ENCODE measurements at regions not wholly inside any gene's neighbourhood (a gene's known extent, or its start where the extent isn't known, plus 50 kb on each side); places are given as distances from the start of the nearest gene placed in this dataset.

- Histone ChIP-seq H3K27ac (no peak overlapping the region), H3K4me3 (no peak overlapping the region)
- DNase-seq (ENCODE audit: low spot score) = no peak
- no peak for TF ChIP-seq CTCF (IDR thresholded peaks at IDR 0.05)
Measured at GRCh38 chr4:123844374-123844773, 447.8 kb downstream of the SPRY1 start.

- DNase-seq (ENCODE audit: low spot score) = no peak
- no peak for TF ChIP-seq CTCF (IDR thresholded peaks at IDR 0.05)
- H3K27ac ChIP-seq = no peak overlapping the region
- no peak overlapping the region for H3K4me3 ChIP-seq
Measured at GRCh38 chr4:123846092-123846491, 449.5 kb downstream of the SPRY1 start.

GRCh38 chr4:123846561-123846960 is 450.0 kb downstream of the SPRY1 start:
- DNase-seq (ENCODE audit: low spot score) = no peak
- TF ChIP-seq CTCF (IDR thresholded peaks at IDR 0.05) = no peak
- no peak overlapping the region for H3K27ac ChIP-seq

GRCh38 chr4:123848606-123849005 is 452.0 kb downstream of the SPRY1 start:
- no peak for TF ChIP-seq CTCF (IDR thresholded peaks at IDR 0.05)
- H3K4me3 ChIP-seq = no peak overlapping the region
- no peak for DNase-seq (ENCODE audit: low spot score)
- H3K27ac ChIP-seq = no peak overlapping the region

More at GRCh38 chr4:123846561-123846960, 450.0 kb downstream of the SPRY1 start:
- no peak overlapping the region for H3K4me3 ChIP-seq

- no peak overlapping the region for H3K4me3 ChIP-seq
- H3K27ac ChIP-seq = no peak overlapping the region
- no peak for DNase-seq (ENCODE audit: low spot score)
- no peak for TF ChIP-seq CTCF (IDR thresholded peaks at IDR 0.05)
Measured at GRCh38 chr4:123849495-123849894, 452.9 kb downstream of the SPRY1 start.

GRCh38 chr4:123851521-123851920 is 454.9 kb downstream of the SPRY1 start:
- no peak for TF ChIP-seq CTCF (IDR thresholded peaks at IDR 0.05)
- DNase-seq (ENCODE audit: low spot score) = no peak
- no peak overlapping the region for H3K27ac ChIP-seq
- H3K4me3 ChIP-seq = no peak overlapping the region

- no peak overlapping the region for H3K27ac ChIP-seq
- TF ChIP-seq CTCF (IDR thresholded peaks at IDR 0.05) = no peak
- H3K4me3 ChIP-seq = no peak overlapping the region
- no peak for DNase-seq (ENCODE audit: low spot score)
Measured at GRCh38 chr4:123853651-123854050, 457.1 kb downstream of the SPRY1 start.

Measured in coronary artery (tissue), 2 donors.